H9 (cell line): ENCODE measurements at regions not wholly inside any gene's neighbourhood (a gene's known extent, or its start where the extent isn't known, plus 50 kb on each side); places are given as distances from the start of the nearest gene placed in this dataset.

Source experiments
- DNase-seq: peaks from one replicate; pipeline ENCODE4 v3.0.0-alpha.2; 2017
- H2AFZ ChIP-seq: one replicate; pipeline ENCODE4 v1.6.1; 2013; ENCODE audit warnings: mild to moderate bottlenecking, low read length, control low read depth, moderate library complexity
- H2AK5ac ChIP-seq: 2 replicates; pipeline ENCODE4 v1.6.1; 2013; ENCODE audit warnings: low read length, control low read depth, mixed read lengths; ENCODE audit not compliant: insufficient read length
- H2BK120ac ChIP-seq: one replicate; pipeline ENCODE4 v1.6.1; 2013; ENCODE audit warnings: low read depth, mild to moderate bottlenecking, low read length, control low read depth, inconsistent platforms; ENCODE audit not compliant: poor library complexity, severe bottlenecking
- H2BK12ac ChIP-seq: 2 replicates; pipeline ENCODE4 v1.6.1; 2013; ENCODE audit warnings: low read length, control low read depth, mixed read lengths, low read depth; ENCODE audit not compliant: insufficient read length
- H2BK15ac ChIP-seq: 2 replicates; pipeline ENCODE4 v1.6.1; 2013; ENCODE audit warnings: low read depth, low read length, control low read depth
- H2BK20ac ChIP-seq: one replicate; pipeline ENCODE4 v1.6.1; 2013; ENCODE audit warnings: low read depth, mild to moderate bottlenecking, low read length, control low read depth, inconsistent platforms; ENCODE audit not compliant: poor library complexity, severe bottlenecking
- H2BK5ac ChIP-seq: 2 replicates; pipeline ENCODE4 v1.6.1; 2013; ENCODE audit warnings: low read length, control low read depth, mixed read lengths; ENCODE audit not compliant: insufficient read length
- H3K14ac ChIP-seq: 2 replicates; pipeline ENCODE4 v1.6.1; 2013; ENCODE audit warnings: low read length, control low read depth; ENCODE audit not compliant: insufficient read depth
- H3K18ac ChIP-seq: 2 replicates; pipeline ENCODE4 v1.6.1; 2013; ENCODE audit warnings: low read depth, mild to moderate bottlenecking, mixed read lengths, low read length, control low read depth; ENCODE audit not compliant: insufficient read length
- H3K23ac ChIP-seq: 2 replicates; pipeline ENCODE4 v1.6.1; 2013; ENCODE audit warnings: low read length, control low read depth, mixed read lengths, low read depth; ENCODE audit not compliant: insufficient read length
- H3K23me2 ChIP-seq: 2 replicates; pipeline ENCODE4 v1.6.1; 2013; ENCODE audit warnings: low read depth, mild to moderate bottlenecking, mixed read lengths, low read length, control low read depth; ENCODE audit not compliant: insufficient read length, poor library complexity, severe bottlenecking
- H3K27ac ChIP-seq: 2 replicates; pipeline ENCODE4 v1.5.1; 2013; ENCODE audit warnings: low read length, control low read depth, mixed read lengths, low read depth; ENCODE audit not compliant: insufficient read length
- H3K27me3 ChIP-seq: 2 replicates; pipeline ENCODE4 v1.6.1; 2013; ENCODE audit warnings: low read length, control low read depth, inconsistent platforms; ENCODE audit not compliant: insufficient read depth
- H3K4ac ChIP-seq: 2 replicates; pipeline ENCODE4 v1.6.1; 2013; ENCODE audit warnings: low read depth, mild to moderate bottlenecking, control low read depth, inconsistent platforms, low read length, moderate library complexity
- H3K4me1 ChIP-seq: 2 replicates; pipeline ENCODE4 v1.6.1; 2013; ENCODE audit warnings: low read length, control low read depth, inconsistent platforms; ENCODE audit not compliant: insufficient read depth
- H3K4me2 ChIP-seq: 2 replicates; pipeline ENCODE4 v1.6.1; 2013; ENCODE audit warnings: low read length, control low read depth, mixed read lengths; ENCODE audit not compliant: insufficient read length, insufficient read depth
- H3K56ac ChIP-seq: 2 replicates; pipeline ENCODE4 v1.6.1; 2013; ENCODE audit warnings: low read depth, mild to moderate bottlenecking, mixed read lengths, low read length, control low read depth; ENCODE audit not compliant: insufficient read length
- H3K79me1 ChIP-seq: 2 replicates; pipeline ENCODE4 v1.6.1; 2013; ENCODE audit warnings: low read depth, mild to moderate bottlenecking, moderate library complexity, low read length, control low read depth, inconsistent platforms; ENCODE audit not compliant: insufficient read depth, poor library complexity, severe bottlenecking
- H3K79me2 ChIP-seq: 2 replicates; pipeline ENCODE4 v1.6.1; 2013; ENCODE audit warnings: low read length, control low read depth, inconsistent platforms; ENCODE audit not compliant: insufficient read depth
- H3K9ac ChIP-seq: 2 replicates; pipeline ENCODE4 v1.6.1; 2013; ENCODE audit warnings: low read length, control low read depth, mixed read lengths; ENCODE audit not compliant: insufficient read length; ENCODE audit errors: extremely low read depth
- H3K9me3 ChIP-seq: one replicate; pipeline ENCODE4 v1.6.1; 2013; ENCODE audit warnings: low read depth, low read length, inconsistent platforms; ENCODE audit not compliant: control insufficient read depth
- H3T11ph ChIP-seq: one replicate; pipeline ENCODE4 v1.6.1; 2013; ENCODE audit warnings: mild to moderate bottlenecking, low read length, control low read depth, inconsistent platforms
- H4K20me1 ChIP-seq: one replicate; pipeline ENCODE4 v1.6.1; 2013; ENCODE audit not compliant: control insufficient read depth, insufficient read length, insufficient read depth
- H4K5ac ChIP-seq: 2 replicates; pipeline ENCODE4 v1.6.1; 2013; ENCODE audit warnings: low read depth, mild to moderate bottlenecking, mixed read lengths, low read length, control low read depth; ENCODE audit not compliant: insufficient read length
- H4K8ac ChIP-seq: replicated peaks from 2 replicates; pipeline ENCODE4 v1.6.1; 2013; ENCODE audit warnings: low read length, control low read depth, mixed read lengths, low read depth; ENCODE audit not compliant: insufficient read length
- H4K91ac ChIP-seq: 2 replicates; pipeline ENCODE4 v1.6.1; 2013; ENCODE audit warnings: low read depth, mild to moderate bottlenecking, moderate library complexity, mixed read lengths, low read length, control low read depth; ENCODE audit not compliant: insufficient read length
- H3K27ac Mint-ChIP-seq, 3 experiments: 2 replicates in 2 of 3; 3 replicates in 1 of 3; pipeline ENCODE4 v1.8.0; 2020 to 2021; ENCODE audit warnings: mixed read lengths in 3 of 3, mild to moderate bottlenecking in 1 of 3, moderate library complexity in 1 of 3
- H3K27me3 Mint-ChIP-seq: 2 replicates; pipeline ENCODE4 v1.8.0; 2021; ENCODE audit warnings: low read depth, mild to moderate bottlenecking, moderate library complexity, mixed read lengths
- H3K36me3 Mint-ChIP-seq, 3 experiments: 2 replicates in 2 of 3; 3 replicates in 1 of 3; pipeline ENCODE4 v1.8.0; 2020 to 2021; ENCODE audit warnings: low read depth in 3 of 3, mixed read lengths in 3 of 3; ENCODE audit not compliant: insufficient read depth in 1 of 3
- H3K4me1 Mint-ChIP-seq, 2 experiments: 2 replicates each; pipeline ENCODE4 v1.8.0; 2020; ENCODE audit warnings: mixed read lengths in 2 of 2
- H3K4me3 Mint-ChIP-seq, 2 experiments: 2 replicates in 1 of 2; 3 replicates in 1 of 2; pipeline ENCODE4 v1.8.0; 2020 to 2021; ENCODE audit warnings: mild to moderate bottlenecking in 2 of 2, mixed read lengths in 2 of 2, moderate library complexity in 1 of 2
- H3K9me3 Mint-ChIP-seq, 2 experiments: 2 replicates in 1 of 2; 3 replicates in 1 of 2; pipeline ENCODE4 v1.8.0; 2020; ENCODE audit warnings: mild to moderate bottlenecking in 2 of 2, mixed read lengths in 2 of 2, moderate library complexity in 1 of 2
- CTCF ChIP-seq: fragments of 200-600 bp; sonication (generic); conservative IDR thresholded peaks from 3 replicates; pipeline ENCODE4 v1.8.0; 2021; ENCODE audit warnings: antibody characterized with exemption, mild to moderate bottlenecking
- WGBS: extraction: QIAGEN DNeasy Blood & Tissue Kit; methylation state at CpG from one replicate; pipeline ENCODE4 v1.1.7; 2013; ENCODE audit warnings: missing lambda C conversion rate, low lambda C conversion rate, mixed read lengths; ENCODE audit not compliant: insufficient read length; ENCODE audit errors: extremely low coverage; 5-methylcytosine and 5-hydroxymethylcytosine counted together

GRCh38 chr2:43139501-43139900, 86.9 kb downstream of the ZFP36L2 start:
- H3K23me2 ChIP-seq: no peaks in the 10 kb centered on the region
- H3K56ac ChIP-seq: no peak overlapping the region
- H4K5ac ChIP-seq: no peak overlapping the region
- TF ChIP-seq CTCF: no peak
- no peaks in the 10 kb centered on the region for H3K9me3 Mint-ChIP-seq
- H3T11ph ChIP-seq: no peak overlapping the region
- H2BK120ac ChIP-seq: no peak overlapping the region
- no peak overlapping the region for H3K4ac ChIP-seq
- H2BK20ac ChIP-seq: no peak overlapping the region
- H3K27me3 ChIP-seq: no peaks in the 10 kb centered on the region
- no peaks in the 10 kb centered on the region for H3K9me3 ChIP-seq
- H3K79me1 ChIP-seq: no peaks in the 10 kb centered on the region
- H2AFZ ChIP-seq: no peak overlapping the region
- H3K4me3 Mint-ChIP-seq: no peak overlapping the region
- H4K91ac ChIP-seq: no peak overlapping the region
- no peak overlapping the region for H2BK5ac ChIP-seq
- no peaks in the 10 kb centered on the region for H3K36me3 Mint-ChIP-seq
- H2AK5ac ChIP-seq: no peak overlapping the region
- no peak overlapping the region for H2BK12ac ChIP-seq
- H3K27me3 Mint-ChIP-seq: no peaks in the 10 kb centered on the region
- no peak overlapping the region for H2BK15ac ChIP-seq
- H3K27ac ChIP-seq: no peak overlapping the region
- H3K23ac ChIP-seq: no peak overlapping the region
- DNase-seq: no peak
- peaks cover 32 to 37% of the 10 kb centered on the region in 2 experiments for H3K4me1 Mint-ChIP-seq
- H3K4me1 ChIP-seq: peaks cover 2% of the 10 kb centered on the region; the same call in 1 of the 2 replicates
- H3K4me2 ChIP-seq: no peak overlapping the region
- no peaks in the 10 kb centered on the region for H3K79me2 ChIP-seq
- no peak overlapping the region for H3K18ac ChIP-seq
- H3K9ac ChIP-seq: no peak overlapping the region
- no peak overlapping the region for H4K8ac ChIP-seq
- no peak overlapping the region for H3K14ac ChIP-seq
- H4K20me1 ChIP-seq: no peaks in the 10 kb centered on the region
- no CpG with 5 or more reads among the region's 4 CpGs for WGBS
- H3K27ac Mint-ChIP-seq: no peak overlapping the region; a peak in 1 of 7 replicates
